Activated T-cell treated with anti-CD3 and anti-CD28 coated beads, Interleukin-2, amount 50 U/mL, for 1 hour (primary cell): ENCODE measurements at regions not wholly inside any gene's neighbourhood (a gene's known extent, or its start where the extent isn't known, plus 50 kb on each side); places are given as distances from the start of the nearest gene placed in this dataset.
"Not testable (repeated sequence)": the region's sequence is repeated elsewhere in the genome, so short reads cannot be mapped to it uniquely, and the experiment has no call there.

Experiments
- DNase-seq: peaks from one replicate; pipeline ENCODE4 v3.0.0-alpha.2; 2020

DNA sequence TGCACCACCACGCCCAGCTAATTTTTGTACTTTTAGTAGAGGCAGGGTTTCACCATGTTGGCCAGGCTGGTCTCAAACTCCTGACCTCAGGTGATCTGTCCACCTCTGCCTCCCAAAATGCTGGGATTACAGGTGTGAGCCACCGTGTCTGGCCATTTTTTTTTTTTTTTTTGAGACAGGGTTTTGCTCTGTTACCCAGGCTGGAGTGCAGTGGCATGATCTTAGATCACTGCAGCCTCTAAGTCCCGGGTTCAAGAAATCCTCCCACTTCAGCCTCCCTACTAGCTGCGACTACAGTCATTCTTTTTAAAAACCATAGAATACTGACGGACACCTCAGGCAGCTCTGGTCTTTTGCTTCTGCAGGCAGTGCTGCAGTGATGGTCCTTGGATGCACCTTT, 54.9 kb upstream of the PTPN1 start:
- not testable (repeated sequence) for DNase-seq

GRCh38 chr20:50455656-50456451, 54.3 kb upstream of the PTPN1 start:
- no peak for DNase-seq

DNA sequence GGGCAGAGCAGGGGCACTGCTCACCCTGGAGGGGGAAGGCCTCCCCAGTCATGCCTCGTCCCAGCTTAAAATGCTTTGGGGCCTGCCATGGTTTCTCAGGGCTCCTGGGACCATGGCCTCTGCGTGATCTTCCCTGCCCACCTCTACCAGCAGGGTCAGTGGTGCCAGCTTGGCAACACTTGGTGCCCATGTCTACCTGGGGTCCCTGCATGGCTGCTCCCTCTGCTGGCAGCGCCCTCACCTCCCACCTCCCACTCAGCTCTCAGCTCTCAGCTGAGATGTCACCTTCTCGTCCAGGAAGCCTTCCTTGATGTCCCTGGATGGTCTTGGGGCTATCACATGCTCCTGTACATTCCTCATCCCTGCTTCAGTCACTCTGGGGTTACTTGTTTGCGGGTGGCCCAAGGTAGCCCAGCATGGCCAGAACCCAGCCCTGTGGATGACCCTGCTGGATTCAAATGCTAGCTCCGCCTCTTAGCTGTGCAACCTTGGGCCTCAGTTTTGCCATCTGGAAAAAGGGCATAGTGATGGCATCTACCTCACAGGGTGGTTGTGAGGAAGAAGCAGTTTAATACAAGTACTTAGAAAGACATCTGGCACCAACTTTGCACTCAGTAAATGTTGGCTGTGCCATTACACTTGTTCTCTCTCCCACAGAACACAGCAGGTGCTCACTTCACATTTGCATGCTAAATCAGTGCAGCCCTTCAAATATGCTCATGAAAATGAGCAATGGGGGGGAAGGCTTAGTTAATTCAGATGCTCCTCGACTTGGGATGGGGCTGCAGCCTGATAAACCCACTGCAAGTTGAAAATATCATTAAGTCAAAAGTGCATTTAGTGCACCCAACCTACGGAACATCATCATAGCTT, 53.5 kb upstream of the PTPN1 start:
- no peak for DNase-seq

DNA sequence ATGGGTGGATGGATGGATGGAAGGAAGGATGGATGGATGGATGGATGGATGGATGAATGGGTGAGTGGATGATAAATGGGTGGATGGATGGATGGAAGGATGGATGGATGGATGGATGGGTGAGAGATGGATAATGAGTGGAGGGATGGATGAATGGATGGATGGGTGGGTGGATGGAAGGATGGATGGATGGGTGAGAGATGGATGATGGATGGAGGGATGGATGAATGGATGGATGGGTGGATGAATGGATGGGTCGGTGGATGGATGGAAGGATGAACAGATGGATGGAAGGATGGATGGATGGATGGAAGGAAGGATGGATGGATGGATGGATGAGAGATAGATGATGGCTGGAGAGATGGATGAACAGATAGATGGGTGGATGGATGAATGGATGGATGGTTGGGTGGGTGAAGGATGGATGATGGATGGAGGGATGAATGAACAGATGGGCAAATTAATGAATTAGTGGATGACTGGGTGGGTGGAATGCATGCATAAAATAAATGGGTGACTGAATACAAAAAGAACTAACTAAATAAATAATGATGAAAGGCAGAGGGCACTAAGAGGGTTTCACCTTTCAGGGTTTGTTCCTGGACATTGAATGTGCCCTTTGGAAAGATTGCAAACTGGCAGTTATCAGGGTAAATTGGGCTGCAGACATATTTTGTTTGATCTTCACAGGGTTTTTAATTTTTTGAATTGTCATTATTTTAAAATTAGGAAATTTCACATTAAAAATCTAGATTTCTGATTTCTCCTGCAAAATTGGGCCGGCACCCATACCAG, 50.9 kb upstream of the PTPN1 start:
- no peak for DNase-seq

DNA sequence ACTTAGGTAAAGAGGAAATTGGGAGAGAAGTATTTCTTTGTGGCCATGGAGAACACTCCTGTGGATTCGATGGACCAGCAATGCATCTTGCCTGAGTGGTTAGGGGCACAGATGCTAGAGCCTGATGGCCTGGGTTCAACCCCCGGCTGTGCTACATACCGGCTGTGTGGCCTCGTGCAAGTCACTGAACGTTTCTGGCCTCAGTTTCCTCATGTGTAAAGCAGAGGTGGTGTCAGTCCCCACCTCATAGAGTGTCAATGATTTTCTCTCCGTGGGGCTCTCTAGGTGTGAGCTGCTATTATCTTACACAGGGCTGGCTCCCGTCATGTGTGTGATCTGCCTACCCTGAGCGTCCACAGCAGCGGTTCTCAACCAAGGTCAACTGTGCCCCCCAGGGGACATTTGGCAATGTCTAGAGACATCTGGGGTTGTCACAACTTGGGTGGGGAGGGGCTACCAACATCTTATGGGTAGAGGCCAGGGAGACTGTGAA, 50.0 kb upstream of the PTPN1 start:
- no peak for DNase-seq
